Breast epithelium (tissue), 4 donors: ENCODE measurements at regions not wholly inside any gene's neighbourhood (a gene's known extent, or its start where the extent isn't known, plus 50 kb on each side); places are given as distances from the start of the nearest gene placed in this dataset.

Experiments
- DNase-seq, 2 donors: peaks; one replicate each; pipeline ENCODE4 v3.0.0-alpha.2; 2019; ENCODE audit warnings: low spot score in 2 of 2
- H3K27ac ChIP-seq, 2 donors: fragments of 200-600 bp; sonication (generic) in 1 of 2; one replicate each; pipeline ENCODE4 v1.5.1; 2016 to 2019; ENCODE audit warnings: mild to moderate bottlenecking in 1 of 2
- H3K27me3 ChIP-seq, 2 donors: fragments of 200-600 bp; sonication (generic) in 1 of 2; one replicate each; pipeline versions ENCODE4 v1.5.1 to v1.6.0; 2017 to 2019; ENCODE audit warnings: control low read depth in 1 of 2, mild to moderate bottlenecking in 1 of 2
- H3K36me3 ChIP-seq: fragments of 200-600 bp; one replicate; pipeline ENCODE4 v1.5.1; 2019
- H3K4me1 ChIP-seq, 2 donors: fragments of 200-600 bp; sonication (generic); one replicate each; pipeline ENCODE4 v1.5.1; 2016 to 2019; ENCODE audit warnings: control low read depth in 1 of 2
- H3K4me3 ChIP-seq, 3 donors: fragments of 200-600 bp; sonication (generic); 1 replicate in 2 of 3; 2 replicates in 1 of 3; pipeline ENCODE4 v1.5.1; 2016 to 2019; ENCODE audit warnings: mild to moderate bottlenecking in 3 of 3, moderate library complexity in 2 of 3
- H3K9me3 ChIP-seq, 2 donors: fragments of 200-600 bp; sonication (generic) in 1 of 2; one replicate each; pipeline ENCODE4 v1.5.1; 2016 to 2019; ENCODE audit warnings: control low read depth in 1 of 2
- POLR2A ChIP-seq: fragments of 450-650 bp; IDR thresholded peaks from one replicate; pipeline ENCODE4 v1.6.1; 2016; ENCODE audit warnings: antibody characterized with exemption, mild to moderate bottlenecking, moderate library complexity
- POLR2AphosphoS5 ChIP-seq, 3 donors: sonication (generic); formaldehyde crosslinking; IDR thresholded peaks; one replicate each; pipeline ENCODE4 v1.6.1; 2017; ENCODE audit warnings: antibody characterized with exemption in 3 of 3
- intact Hi-C: fragments of 100-400 bp; cut with DNase I; formaldehyde crosslinking; loops from one replicate; pipeline ENCODE4 v1.15.1; 2023; ENCODE audit warnings: low total_unique reads
- TF ChIP-seq, protein P1 (sequence below), 3 donors: fragments of 450-650 bp; IDR thresholded peaks; one replicate each; pipeline ENCODE4 v1.5.1; 2016 to 2017; ENCODE audit warnings: antibody characterized with exemption in 3 of 3, mild to moderate bottlenecking in 3 of 3, moderate library complexity in 3 of 3

DNA sequence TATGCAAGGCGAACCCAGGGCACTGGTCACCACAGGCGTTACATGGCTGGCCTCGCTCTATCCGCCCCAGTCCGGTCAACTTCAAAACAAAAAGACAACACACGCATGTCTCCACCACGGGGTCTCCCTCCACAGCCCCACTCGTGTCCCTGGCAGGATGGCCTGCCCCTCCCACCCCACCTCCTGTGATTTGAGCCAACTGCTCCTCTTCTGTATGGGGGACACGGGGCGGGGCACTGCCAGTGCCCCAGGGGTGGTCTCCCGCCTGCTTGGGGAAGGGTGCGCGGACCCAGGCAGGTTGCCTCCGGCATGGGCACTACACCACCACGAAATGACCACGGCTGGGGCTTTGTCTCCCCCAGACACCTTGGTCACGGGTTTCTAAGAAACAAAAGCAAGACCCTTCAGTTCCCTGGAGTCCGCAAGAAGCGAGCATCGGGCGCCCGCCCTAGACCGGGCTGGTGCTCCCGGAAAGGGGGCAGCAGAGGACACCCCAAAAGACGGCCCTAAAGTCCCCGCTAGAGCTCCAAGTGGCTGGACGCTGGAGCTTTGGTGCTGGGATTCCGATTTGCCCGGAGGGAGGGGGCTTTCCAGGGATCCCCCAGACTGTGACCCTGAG is 219.3 kb upstream of the PRICKLE2 start:
- Histone ChIP-seq H3K9me3 (no peaks in the 10 kb centered on the region), H3K4me1 (peaks cover 0 to 14% of the 10 kb centered on the region in 2 donors), H3K27ac (peak overlapping the region; percentile 18 to 20), H3K27me3 (no peaks in the 10 kb centered on the region), H3K4me3 (peak overlapping the region; percentile 39 to 79 (median 63)), H3K36me3 (no peaks in the 10 kb centered on the region)
- intact Hi-C loops = no loop called here
- no peak for TF ChIP-seq POLR2AphosphoS5 (IDR thresholded peaks at IDR 0.05)
- TF ChIP-seq, protein P1, sequence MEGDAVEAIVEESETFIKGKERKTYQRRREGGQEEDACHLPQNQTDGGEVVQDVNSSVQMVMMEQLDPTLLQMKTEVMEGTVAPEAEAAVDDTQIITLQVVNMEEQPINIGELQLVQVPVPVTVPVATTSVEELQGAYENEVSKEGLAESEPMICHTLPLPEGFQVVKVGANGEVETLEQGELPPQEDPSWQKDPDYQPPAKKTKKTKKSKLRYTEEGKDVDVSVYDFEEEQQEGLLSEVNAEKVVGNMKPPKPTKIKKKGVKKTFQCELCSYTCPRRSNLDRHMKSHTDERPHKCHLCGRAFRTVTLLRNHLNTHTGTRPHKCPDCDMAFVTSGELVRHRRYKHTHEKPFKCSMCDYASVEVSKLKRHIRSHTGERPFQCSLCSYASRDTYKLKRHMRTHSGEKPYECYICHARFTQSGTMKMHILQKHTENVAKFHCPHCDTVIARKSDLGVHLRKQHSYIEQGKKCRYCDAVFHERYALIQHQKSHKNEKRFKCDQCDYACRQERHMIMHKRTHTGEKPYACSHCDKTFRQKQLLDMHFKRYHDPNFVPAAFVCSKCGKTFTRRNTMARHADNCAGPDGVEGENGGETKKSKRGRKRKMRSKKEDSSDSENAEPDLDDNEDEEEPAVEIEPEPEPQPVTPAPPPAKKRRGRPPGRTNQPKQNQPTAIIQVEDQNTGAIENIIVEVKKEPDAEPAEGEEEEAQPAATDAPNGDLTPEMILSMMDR (IDR thresholded peaks at IDR 0.05) = no peak
- no peak for DNase-seq

DNA sequence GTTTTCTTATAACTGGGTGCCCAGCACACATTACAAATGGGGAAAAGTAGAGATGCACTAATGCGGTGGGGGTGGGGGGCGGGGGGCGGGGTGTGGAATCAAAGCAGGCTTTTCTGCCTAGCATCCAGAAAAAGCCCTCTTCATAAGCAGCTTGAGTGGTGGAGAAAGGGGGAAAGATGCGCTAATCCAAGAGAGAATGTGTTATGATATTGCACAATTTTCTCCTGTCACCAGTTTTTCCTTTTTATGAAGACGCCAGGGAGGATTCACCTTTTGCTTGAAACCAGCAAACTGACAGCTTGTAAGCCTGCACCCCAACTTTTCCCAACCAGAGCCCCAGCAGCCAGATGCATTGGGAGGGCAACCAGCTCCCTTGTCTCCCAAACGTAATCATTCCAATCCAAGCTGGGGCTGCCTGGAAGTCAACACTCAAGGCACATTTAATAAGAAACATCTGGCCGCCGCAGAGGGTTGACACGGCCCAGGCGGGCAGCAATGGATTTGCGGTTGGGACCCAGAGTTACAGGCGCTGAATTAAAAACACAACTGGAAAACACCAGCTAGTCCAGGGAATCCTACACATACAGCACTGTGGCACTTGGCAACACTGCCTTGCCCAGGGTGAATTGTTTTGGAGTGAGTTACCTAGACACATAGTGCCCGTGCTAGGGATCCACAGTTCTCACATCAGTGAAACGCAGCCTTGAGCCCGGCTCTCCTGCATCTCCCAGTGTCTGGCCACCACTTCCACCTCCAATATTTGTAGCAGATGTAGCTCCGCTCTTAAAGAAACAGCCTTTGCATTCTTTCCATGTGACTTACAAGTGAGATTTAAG is 218.5 kb upstream of the PRICKLE2 start:
- intact Hi-C loops = no loop called here
- Histone ChIP-seq H3K36me3 (no peaks in the 10 kb centered on the region), H3K9me3 (no peaks in the 10 kb centered on the region), H3K27me3 (no peaks in the 10 kb centered on the region), H3K4me1 (peaks cover 0 to 14% of the 10 kb centered on the region in 2 donors), H3K27ac (peak overlapping the region; percentile 42 to 54), H3K4me3 (peak overlapping the region in 2 of 3 donors; percentile 63 to 79)
- peak in 1 of 2 donors; percentile 37 for DNase-seq
- TF ChIP-seq POLR2AphosphoS5 (IDR thresholded peaks at IDR 0.05) (peak in 2 of 3 donors; percentile 32 to 58), POLR2A (no peak)
- TF ChIP-seq, protein P1 (IDR thresholded peaks at IDR 0.05) = no peak

DNA sequence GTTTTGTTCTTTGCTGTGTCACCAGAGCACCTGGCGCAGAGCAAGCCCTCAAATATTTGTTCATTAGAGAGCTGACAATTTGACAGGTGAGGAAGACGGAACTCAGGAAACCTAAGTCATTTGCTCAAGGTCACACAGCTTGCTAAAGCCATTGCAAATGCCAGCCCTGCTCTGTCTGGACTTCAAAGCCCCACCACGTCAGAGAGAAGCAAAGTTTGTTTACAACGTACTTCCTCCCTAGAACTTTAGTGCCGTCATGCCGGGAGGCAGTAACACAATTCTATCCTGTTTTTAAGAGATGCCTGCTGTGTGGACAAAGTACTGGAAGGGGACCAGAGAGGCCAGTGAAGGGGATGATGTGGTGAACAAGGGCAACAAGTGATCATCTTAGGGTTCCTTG is 216.6 kb upstream of the PRICKLE2 start:
- intact Hi-C loops = no loop called here
- Histone ChIP-seq H3K36me3 (no peaks in the 10 kb centered on the region), H3K4me1 (peaks cover 0 to 14% of the 10 kb centered on the region in 2 donors)

DNA sequence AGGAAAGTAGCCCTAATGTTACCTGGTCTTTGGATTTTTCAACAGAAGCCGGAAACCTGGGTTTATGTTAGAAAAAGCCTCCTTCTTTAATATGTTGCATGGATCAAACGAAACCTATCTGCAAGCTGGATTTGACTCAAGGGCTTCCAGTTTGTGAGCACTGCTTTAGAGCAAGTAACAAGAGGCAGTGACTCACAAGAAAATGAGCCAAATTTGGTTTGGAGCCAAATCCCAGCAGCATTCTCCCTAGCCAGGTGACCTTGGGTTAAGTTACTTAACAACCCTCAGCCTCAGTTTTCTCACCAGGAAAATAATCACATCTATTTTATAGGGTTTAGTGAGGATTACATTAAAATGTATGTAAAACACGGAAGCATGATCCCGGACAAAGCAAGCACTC is 215.2 kb upstream of the PRICKLE2 start:
- TF ChIP-seq, protein P1 (IDR thresholded peaks at IDR 0.05) = no peak
- no peak for TF ChIP-seq POLR2AphosphoS5 (IDR thresholded peaks at IDR 0.05)
- TF ChIP-seq POLR2A = no peak
- H3K36me3 ChIP-seq = no peaks in the 10 kb centered on the region
- H3K27ac ChIP-seq = no peak overlapping the region
- DNase-seq = peak in 1 of 2 donors; percentile 34
- no peaks in the 10 kb centered on the region for H3K9me3 ChIP-seq
- no peak overlapping the region for H3K4me3 ChIP-seq
- H3K4me1 ChIP-seq = peaks cover 0 to 14% of the 10 kb centered on the region in 2 donors
- intact Hi-C loops = no loop called here
- no peaks in the 10 kb centered on the region for H3K27me3 ChIP-seq

More for the DNA sequence above, 216.6 kb upstream of the PRICKLE2 start:
- Histone ChIP-seq H3K4me3 (no peak overlapping the region), H3K27me3 (no peaks in the 10 kb centered on the region), H3K9me3 (no peaks in the 10 kb centered on the region), H3K27ac (no peak overlapping the region)
- no peak for DNase-seq
- TF ChIP-seq, protein P1 (IDR thresholded peaks at IDR 0.05) = no peak
- no peak for TF ChIP-seq POLR2AphosphoS5 (IDR thresholded peaks at IDR 0.05)

GRCh38 chr3:64438812-64439211 is 213.5 kb upstream of the PRICKLE2 start:
- Histone ChIP-seq H3K9me3 (no peaks in the 10 kb centered on the region), H3K27ac (no peak overlapping the region), H3K36me3 (no peaks in the 10 kb centered on the region), H3K27me3 (no peaks in the 10 kb centered on the region), H3K4me3 (no peak overlapping the region), H3K4me1 (peaks cover 0 to 4% of the 10 kb centered on the region in 2 donors)
- TF ChIP-seq POLR2A = no peak
- TF ChIP-seq POLR2AphosphoS5 (IDR thresholded peaks at IDR 0.05) = no peak
- TF ChIP-seq, protein P1 (IDR thresholded peaks at IDR 0.05) = no peak
- intact Hi-C loops = no loop called here
- DNase-seq = no peak
